ENCODE measurements at regions not wholly inside any gene's neighbourhood (a gene's known extent, or its start where the extent isn't known, plus 50 kb on each side); places are given as distances from the start of the nearest gene placed in this dataset.

- no peaks in the 10 kb centered on the region for H3K9me3 ChIP-seq (ENCODE audit: control extremely low read depth in 1 of 5, control insufficient read depth in 4 of 5, insufficient read depth in 2 of 5, low read depth in 1 of 5, low read length in 4 of 5)
- no peak overlapping the region for H3K4me3 ChIP-seq (ENCODE audit: control insufficient read depth in 1 of 7, extremely low read depth in 1 of 7, insufficient read depth in 4 of 7, low read depth in 2 of 7, low read length in 6 of 7)
- ChIA-PET CTCF (no interaction called here), POLR2A (no interaction called here)
- 100% methylated on average over 2 of the region's 4 CpGs for WGBS (ENCODE audit: insufficient coverage)
- no peaks in the 10 kb centered on the region for H3K36me3 ChIP-seq (ENCODE audit: control insufficient read depth in 4 of 4, insufficient read depth in 4 of 4, low read length in 3 of 4)
- peaks cover 0 to 2% (median 0%) of the 10 kb centered on the region in 5 experiments for H3K27me3 ChIP-seq (replicated peaks in 2 of 5; ENCODE audit: control insufficient read depth in 4 of 5, insufficient read depth in 5 of 5, low read length in 4 of 5)
- no peak overlapping the region for H3K27ac ChIP-seq (ENCODE audit: insufficient read depth in 1 of 2, low read depth in 1 of 2, low read length in 2 of 2, poor library complexity in 1 of 2, severe bottlenecking in 2 of 2)
- DNase-seq: no peak
- no peaks in the 10 kb centered on the region for H3K4me1 ChIP-seq (ENCODE audit: control extremely low read depth in 1 of 4, control insufficient read depth in 4 of 4, insufficient read depth in 4 of 4, low read length in 3 of 4)
Observed at GRCh38 chr5:66527478-66528035, 68.6 kb upstream of the MAST4 start.

DNA sequence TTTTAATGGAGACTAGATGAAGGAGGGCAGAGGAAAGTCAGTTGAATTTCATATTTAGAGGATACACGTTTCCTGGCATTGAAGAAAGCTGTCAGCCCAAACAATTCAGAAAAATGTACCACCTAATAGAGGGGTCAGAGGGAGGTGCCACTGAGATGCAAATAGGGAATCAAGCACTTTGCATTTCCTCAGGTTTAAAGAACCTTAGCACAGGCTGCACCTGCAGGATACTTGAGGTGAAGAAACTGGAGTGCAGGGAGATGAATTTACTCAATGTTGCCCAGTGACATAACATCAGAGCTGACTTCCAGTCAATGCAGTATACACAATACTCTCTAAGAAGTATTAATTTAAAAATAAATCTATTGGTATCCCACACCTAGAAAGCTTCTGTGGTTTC lies 67.0 kb upstream of the MAST4 start:
- H3K4me1 ChIP-seq (ENCODE audit: control extremely low read depth in 1 of 4, control insufficient read depth in 4 of 4, insufficient read depth in 4 of 4, low read length in 3 of 4): no peaks in the 10 kb centered on the region
- H3K27ac ChIP-seq (ENCODE audit: insufficient read depth in 1 of 2, low read depth in 1 of 2, low read length in 2 of 2, poor library complexity in 1 of 2, severe bottlenecking in 2 of 2): no peak overlapping the region
- CTCF ChIA-PET: no interaction called here

DNA sequence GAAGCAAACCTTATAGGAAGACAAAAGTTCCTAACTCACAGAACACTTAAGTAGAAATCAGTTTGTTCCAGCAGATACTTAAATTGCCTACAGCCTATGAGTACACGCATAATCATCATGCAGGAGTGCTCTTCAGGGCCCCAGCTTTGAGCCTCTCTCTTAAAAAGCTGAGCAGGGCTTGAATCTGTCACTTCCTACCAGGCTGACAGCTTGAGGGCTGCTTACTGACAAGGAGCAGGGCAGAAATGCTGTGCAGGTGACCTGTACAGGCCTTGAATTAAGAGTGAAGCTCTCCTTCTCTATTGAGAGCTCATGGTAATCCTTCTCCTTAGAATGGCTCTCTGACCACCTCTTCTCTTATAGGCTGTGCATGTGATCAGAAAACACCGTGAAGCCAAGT lies 66.5 kb upstream of the MAST4 start:
- H3K36me3 ChIP-seq (ENCODE audit: control insufficient read depth in 4 of 4, insufficient read depth in 4 of 4, low read length in 3 of 4): no peaks in the 10 kb centered on the region
- POLR2A ChIA-PET: no interaction called here
- CTCF ChIA-PET: no interaction called here
- H3K9me3 ChIP-seq (ENCODE audit: control extremely low read depth in 1 of 5, control insufficient read depth in 4 of 5, insufficient read depth in 2 of 5, low read depth in 1 of 5, low read length in 4 of 5): no peaks in the 10 kb centered on the region
- WGBS (ENCODE audit: insufficient coverage): 100% methylated on average over 1 of the region's 2 CpGs
- H3K4me1 ChIP-seq (ENCODE audit: control extremely low read depth in 1 of 4, control insufficient read depth in 4 of 4, insufficient read depth in 4 of 4, low read length in 3 of 4): no peaks in the 10 kb centered on the region
- H3K4me3 ChIP-seq (ENCODE audit: control insufficient read depth in 1 of 7, extremely low read depth in 1 of 7, insufficient read depth in 4 of 7, low read depth in 2 of 7, low read length in 6 of 7): no peak overlapping the region
- no peak for DNase-seq
- peaks cover 0 to 2% (median 0%) of the 10 kb centered on the region in 5 experiments for H3K27me3 ChIP-seq (replicated peaks in 2 of 5; ENCODE audit: control insufficient read depth in 4 of 5, insufficient read depth in 5 of 5, low read length in 4 of 5)
- no peak overlapping the region for H3K27ac ChIP-seq (ENCODE audit: insufficient read depth in 1 of 2, low read depth in 1 of 2, low read length in 2 of 2, poor library complexity in 1 of 2, severe bottlenecking in 2 of 2)

More for the DNA sequence above, 67.0 kb upstream of the MAST4 start:
- Histone ChIP-seq H3K36me3 (ENCODE audit: control insufficient read depth in 4 of 4, insufficient read depth in 4 of 4, low read length in 3 of 4) (no peaks in the 10 kb centered on the region), H3K4me3 (ENCODE audit: control insufficient read depth in 1 of 7, extremely low read depth in 1 of 7, insufficient read depth in 4 of 7, low read depth in 2 of 7, low read length in 6 of 7) (no peak overlapping the region), H3K27me3 (replicated peaks in 2 of 5; ENCODE audit: control insufficient read depth in 4 of 5, insufficient read depth in 5 of 5, low read length in 4 of 5) (peaks cover 0 to 2% (median 0%) of the 10 kb centered on the region in 5 experiments), H3K9me3 (ENCODE audit: control extremely low read depth in 1 of 5, control insufficient read depth in 4 of 5, insufficient read depth in 2 of 5, low read depth in 1 of 5, low read length in 4 of 5) (no peaks in the 10 kb centered on the region)
- no peak for DNase-seq
- WGBS (ENCODE audit: insufficient coverage): no CpG with 5 or more reads among the region's 1 CpG
- POLR2A ChIA-PET: no interaction called here

GRCh38 chr5:66538126-66538525 lies 58.1 kb upstream of the MAST4 start:
- ChIA-PET CTCF (no interaction called here), POLR2A (no interaction called here)
- no peak overlapping the region for H3K4me3 ChIP-seq (ENCODE audit: control insufficient read depth in 1 of 7, extremely low read depth in 1 of 7, insufficient read depth in 4 of 7, low read depth in 2 of 7, low read length in 6 of 7)
- H3K27me3 ChIP-seq (replicated peaks in 2 of 5; ENCODE audit: control insufficient read depth in 4 of 5, insufficient read depth in 5 of 5, low read length in 4 of 5): no peaks in the 10 kb centered on the region
- no peak for DNase-seq
- no peaks in the 10 kb centered on the region for H3K9me3 ChIP-seq (ENCODE audit: control extremely low read depth in 1 of 5, control insufficient read depth in 4 of 5, insufficient read depth in 2 of 5, low read depth in 1 of 5, low read length in 4 of 5)
- H3K36me3 ChIP-seq (ENCODE audit: control insufficient read depth in 4 of 4, insufficient read depth in 4 of 4, low read length in 3 of 4): no peaks in the 10 kb centered on the region
- no peak overlapping the region for H3K27ac ChIP-seq (ENCODE audit: insufficient read depth in 1 of 2, low read depth in 1 of 2, low read length in 2 of 2, poor library complexity in 1 of 2, severe bottlenecking in 2 of 2)
- no peaks in the 10 kb centered on the region for H3K4me1 ChIP-seq (ENCODE audit: control extremely low read depth in 1 of 4, control insufficient read depth in 4 of 4, insufficient read depth in 4 of 4, low read length in 3 of 4)

DNA sequence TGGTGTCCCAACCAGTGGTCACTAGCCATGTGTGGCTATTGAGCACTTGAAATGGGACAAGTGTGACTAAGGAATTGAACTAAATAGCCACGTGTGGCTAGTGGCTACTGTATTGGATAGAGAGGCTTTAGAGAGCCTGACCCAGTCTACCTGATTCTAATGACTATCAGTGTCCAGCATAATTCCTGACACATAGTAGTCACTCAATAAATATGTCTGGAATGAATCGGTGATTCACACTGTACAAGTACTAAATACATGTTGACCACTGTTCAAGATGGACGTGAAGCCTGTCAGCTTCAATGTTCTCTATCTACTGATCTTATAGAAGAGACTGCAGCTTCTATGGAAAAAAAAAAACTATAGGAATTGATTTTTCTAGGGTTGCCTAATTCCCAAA lies 57.7 kb upstream of the MAST4 start:
- 100% methylated on average over 1 of the region's 3 CpGs for whole genome bisulfite sequencing (ENCODE audit: insufficient coverage)
- H3K4me3 ChIP-seq (ENCODE audit: control insufficient read depth in 1 of 7, extremely low read depth in 1 of 7, insufficient read depth in 4 of 7, low read depth in 2 of 7, low read length in 6 of 7): no peak overlapping the region
- DNase-seq: no peak
- H3K4me1 ChIP-seq (ENCODE audit: control extremely low read depth in 1 of 4, control insufficient read depth in 4 of 4, insufficient read depth in 4 of 4, low read length in 3 of 4): no peaks in the 10 kb centered on the region
- no peaks in the 10 kb centered on the region for H3K27me3 ChIP-seq (replicated peaks in 2 of 5; ENCODE audit: control insufficient read depth in 4 of 5, insufficient read depth in 5 of 5, low read length in 4 of 5)
- ChIA-PET POLR2A (no interaction called here), CTCF (no interaction called here)
- H3K9me3 ChIP-seq (ENCODE audit: control extremely low read depth in 1 of 5, control insufficient read depth in 4 of 5, insufficient read depth in 2 of 5, low read depth in 1 of 5, low read length in 4 of 5): no peaks in the 10 kb centered on the region
- no peaks in the 10 kb centered on the region for H3K36me3 ChIP-seq (ENCODE audit: control insufficient read depth in 4 of 4, insufficient read depth in 4 of 4, low read length in 3 of 4)
- no peak overlapping the region for H3K27ac ChIP-seq (ENCODE audit: insufficient read depth in 1 of 2, low read depth in 1 of 2, low read length in 2 of 2, poor library complexity in 1 of 2, severe bottlenecking in 2 of 2)

- Histone ChIP-seq H3K36me3 (ENCODE audit: control insufficient read depth in 4 of 4, insufficient read depth in 4 of 4, low read length in 3 of 4) (no peaks in the 10 kb centered on the region), H3K27me3 (replicated peaks in 2 of 5; ENCODE audit: control insufficient read depth in 4 of 5, insufficient read depth in 5 of 5, low read length in 4 of 5) (no peaks in the 10 kb centered on the region), H3K4me1 (ENCODE audit: control extremely low read depth in 1 of 4, control insufficient read depth in 4 of 4, insufficient read depth in 4 of 4, low read length in 3 of 4) (no peaks in the 10 kb centered on the region), H3K4me3 (ENCODE audit: control insufficient read depth in 1 of 7, extremely low read depth in 1 of 7, insufficient read depth in 4 of 7, low read depth in 2 of 7, low read length in 6 of 7) (no peak overlapping the region), H3K9me3 (ENCODE audit: control extremely low read depth in 1 of 5, control insufficient read depth in 4 of 5, insufficient read depth in 2 of 5, low read depth in 1 of 5, low read length in 4 of 5) (no peaks in the 10 kb centered on the region), H3K27ac (ENCODE audit: insufficient read depth in 1 of 2, low read depth in 1 of 2, low read length in 2 of 2, poor library complexity in 1 of 2, severe bottlenecking in 2 of 2) (no peak overlapping the region)
- POLR2A ChIA-PET: no interaction called here
- no peak for DNase-seq
- WGBS (ENCODE audit: insufficient coverage): no CpG with 5 or more reads among the region's 2 CpGs
- CTCF ChIA-PET: interaction anchor here (0.7 kb wide), 1 partner anchor 12 kb away, joined by 4 read pairs; no protein-coding TSS in a partner anchor
Observed at GRCh38 chr5:66540078-66540477, 56.1 kb upstream of the MAST4 start.

GRCh38 chr5:66542711-66543110 lies 53.5 kb upstream of the MAST4 start:
- Histone ChIP-seq H3K36me3 (ENCODE audit: control insufficient read depth in 4 of 4, insufficient read depth in 4 of 4, low read length in 3 of 4) (no peaks in the 10 kb centered on the region), H3K27ac (ENCODE audit: insufficient read depth in 1 of 2, low read depth in 1 of 2, low read length in 2 of 2, poor library complexity in 1 of 2, severe bottlenecking in 2 of 2) (no peak overlapping the region), H3K4me1 (ENCODE audit: control extremely low read depth in 1 of 4, control insufficient read depth in 4 of 4, insufficient read depth in 4 of 4, low read length in 3 of 4) (no peaks in the 10 kb centered on the region), H3K9me3 (ENCODE audit: control extremely low read depth in 1 of 5, control insufficient read depth in 4 of 5, insufficient read depth in 2 of 5, low read depth in 1 of 5, low read length in 4 of 5) (peaks cover 0 to 3% (median 0%) of the 10 kb centered on the region in 5 experiments), H3K4me3 (ENCODE audit: control insufficient read depth in 1 of 7, extremely low read depth in 1 of 7, insufficient read depth in 4 of 7, low read depth in 2 of 7, low read length in 6 of 7) (no peak overlapping the region), H3K27me3 (replicated peaks in 2 of 5; ENCODE audit: control insufficient read depth in 4 of 5, insufficient read depth in 5 of 5, low read length in 4 of 5) (no peaks in the 10 kb centered on the region)
- ChIA-PET POLR2A (no interaction called here), CTCF (no interaction called here)
- no peak for DNase-seq
